A673 (cell line): ENCODE measurements at regions not wholly inside any gene's neighbourhood (a gene's known extent, or its start where the extent isn't known, plus 50 kb on each side); places are given as distances from the start of the nearest gene placed in this dataset.

Experiments
- BruUV-seq: library from RNA; stranded (reverse); fragments of 400-500 nt; replicated peaks from 2 replicates; lab custom pipeline; 2021; lab: Mats Ljungman, UMichigan
- CTCF ChIA-PET: fragments of 300-600 bp; sonication (Branson Sonifier 250); formaldehyde crosslinking; loops from one replicate; lab custom pipeline; 2022; ENCODE audit warnings: antibody characterized with exemption; lab: Charles Lee
- POLR2A ChIA-PET: fragments of 300-600 bp; sonication (Branson Sonifier 250); formaldehyde crosslinking; loops from one replicate; lab custom pipeline; 2022; ENCODE audit warnings: antibody characterized with exemption; ENCODE audit not compliant: low non-redundant PET; lab: Charles Lee
- DNase-seq: peaks from one replicate; pipeline ENCODE4 v3.0.0-alpha.2; 2015; ENCODE audit warnings: low spot score
- H3K27ac ChIP-seq: fragments of 200-600 bp; sonication (generic); 2 replicates; pipeline ENCODE4 v1.5.1; 2016; ENCODE audit warnings: mixed run types, low read depth, mild to moderate bottlenecking, mixed read lengths, antibody characterized with exemption, low read length; ENCODE audit not compliant: poor library complexity, severe bottlenecking
- H3K27me3 ChIP-seq: fragments of 200-600 bp; sonication (generic); replicated peaks from 2 replicates; pipeline ENCODE4 v1.6.1; 2017; ENCODE audit warnings: mixed run types, low read depth, mild to moderate bottlenecking, mixed read lengths, antibody characterized with exemption, low read length; ENCODE audit not compliant: insufficient read depth, poor library complexity
- H3K36me3 ChIP-seq: fragments of 200-600 bp; sonication (generic); 2 replicates; pipeline ENCODE4 v1.6.1; 2016; ENCODE audit warnings: mixed run types, mild to moderate bottlenecking, mixed read lengths, antibody characterized with exemption, low read length; ENCODE audit not compliant: insufficient read depth, poor library complexity, severe bottlenecking
- H3K4me1 ChIP-seq: fragments of 200-600 bp; sonication (generic); 2 replicates; pipeline ENCODE4 v1.6.1; 2017; ENCODE audit warnings: mixed run types, mild to moderate bottlenecking, mixed read lengths, antibody characterized with exemption, low read length; ENCODE audit not compliant: insufficient read depth, poor library complexity, severe bottlenecking
- H3K4me3 ChIP-seq: fragments of 200-600 bp; sonication (generic); 2 replicates; pipeline ENCODE4 v1.5.1; 2016; ENCODE audit warnings: low read depth, mixed run types, mild to moderate bottlenecking, mixed read lengths, low read length; ENCODE audit not compliant: poor library complexity, severe bottlenecking
- H3K9me3 ChIP-seq: fragments of 200-600 bp; sonication (generic); 2 replicates; pipeline ENCODE4 v1.6.1; 2016; ENCODE audit warnings: mixed run types, low read depth, mild to moderate bottlenecking, mixed read lengths, antibody characterized with exemption, low read length; ENCODE audit not compliant: poor library complexity, severe bottlenecking
- CTCF ChIP-seq: fragments of 300-800, 200-600 bp; sonication (generic); conservative IDR thresholded peaks from 2 replicates; pipeline ENCODE4 v1.5.1; 2017; ENCODE audit warnings: low read depth, mild to moderate bottlenecking, antibody characterized with exemption, low read length, moderate library complexity, mixed read lengths
- EZH2 ChIP-seq: fragments of 200-600 bp; sonication (generic); IDR thresholded peaks from 2 replicates; pipeline ENCODE4 v1.6.1; 2017; ENCODE audit warnings: borderline replicate concordance, low read depth, mild to moderate bottlenecking, mixed read lengths, antibody characterized with exemption, low read length; ENCODE audit not compliant: poor library complexity, severe bottlenecking
- intact Hi-C: fragments of 100-400 bp; cut with micrococcal nuclease; formaldehyde crosslinking; loops from one replicate; pipeline ENCODE4 v1.10.0; 2022; ENCODE audit not compliant: unreplicated experiment

GRCh38 chr6:163828038-163828795, 413.7 kb downstream of the QKI start:
- no TSS peak for BruUV-seq
- no peak for DNase-seq
- TF ChIP-seq EZH2, result no peak
- TF ChIP-seq CTCF, result no peak
- Histone ChIP-seq H3K4me1 (no peaks in the 10 kb centered on the region), H3K36me3 (no peaks in the 10 kb centered on the region), H3K27me3 (no peaks in the 10 kb centered on the region), H3K9me3 (no peaks in the 10 kb centered on the region), H3K4me3 (no peak overlapping the region), H3K27ac (no peak overlapping the region)
- intact Hi-C loops, result no loop called here
- CTCF ChIA-PET, result no interaction called here
- POLR2A ChIA-PET, result no interaction called here

GRCh38 chr6:163827143-163827542, 412.6 kb downstream of the QKI start:
- Histone ChIP-seq H3K36me3 (no peaks in the 10 kb centered on the region), H3K27me3 (no peaks in the 10 kb centered on the region), H3K9me3 (no peaks in the 10 kb centered on the region), H3K4me1 (no peaks in the 10 kb centered on the region), H3K4me3 (no peak overlapping the region), H3K27ac (no peak overlapping the region)
- TF ChIP-seq CTCF (no peak), EZH2 (no peak)
- no peak for DNase-seq
- CTCF ChIA-PET, result no interaction called here
- POLR2A ChIA-PET, result no interaction called here
- intact Hi-C loops, result no loop called here
- no TSS peak for BruUV-seq

GRCh38 chr6:163826629-163827028, 412.1 kb downstream of the QKI start:
- intact Hi-C loops, result no loop called here
- ChIA-PET POLR2A (no interaction called here), CTCF (no interaction called here)
- no peak for DNase-seq
- no TSS peak for BruUV-seq
- Histone ChIP-seq H3K27ac (no peak overlapping the region), H3K4me1 (no peaks in the 10 kb centered on the region), H3K27me3 (no peaks in the 10 kb centered on the region), H3K4me3 (no peak overlapping the region), H3K9me3 (no peaks in the 10 kb centered on the region), H3K36me3 (no peaks in the 10 kb centered on the region)
- TF ChIP-seq EZH2 (no peak), CTCF (no peak)
